Neural progenitor cell (in vitro differentiated cells): ENCODE measurements at regions not wholly inside any gene's neighbourhood (a gene's known extent, or its start where the extent isn't known, plus 50 kb on each side); places are given as distances from the start of the nearest gene placed in this dataset.

Experiments used
- DNase-seq: peaks from one replicate; pipeline ENCODE4 v3.0.0-alpha.2; 2016; ENCODE audit warnings: low spot score
- H2AFZ ChIP-seq: fragments of 200-600 bp; sonication (generic); replicated peaks from 2 replicates; pipeline ENCODE4 v1.6.1; 2016; ENCODE audit warnings: antibody characterized with exemption
- H3F3A ChIP-seq: fragments of 200-600 bp; sonication (generic); 2 replicates; pipeline ENCODE4 v1.6.1; 2016; ENCODE audit warnings: antibody characterized with exemption, low read depth
- H3K27ac ChIP-seq: fragments of 200-600 bp; sonication (generic); 2 replicates; pipeline ENCODE4 v1.5.1; 2016; ENCODE audit warnings: mild to moderate bottlenecking
- H3K27me3 ChIP-seq: fragments of 200-600 bp; sonication (generic); 2 replicates; pipeline ENCODE4 v1.6.1; 2016; ENCODE audit warnings: mild to moderate bottlenecking, moderate library complexity
- H3K36me3 ChIP-seq: fragments of 200-600 bp; sonication (generic); 2 replicates; pipeline ENCODE4 v1.5.1; 2016
- H3K4me1 ChIP-seq: fragments of 200-600 bp; sonication (generic); 2 replicates; pipeline ENCODE4 v1.6.1; 2016; ENCODE audit warnings: mixed run types
- H3K4me2 ChIP-seq: fragments of 200-600 bp; sonication (generic); 2 replicates; pipeline ENCODE4 v1.6.1; 2016
- H3K4me3 ChIP-seq: fragments of 200-600 bp; sonication (generic); 2 replicates; pipeline ENCODE4 v1.5.1; 2016
- H3K79me2 ChIP-seq: fragments of 200-600 bp; sonication (generic); 2 replicates; pipeline ENCODE4 v1.6.1; 2016; ENCODE audit warnings: low read depth
- H3K9ac ChIP-seq: fragments of 200-600 bp; sonication (generic); 2 replicates; pipeline ENCODE4 v1.6.1; 2016
- H3K9me3 ChIP-seq: fragments of 200-600 bp; sonication (generic); 2 replicates; pipeline ENCODE4 v1.5.1; 2016; ENCODE audit warnings: low read depth
- H4K20me1 ChIP-seq: fragments of 200-600 bp; sonication (generic); 2 replicates; pipeline ENCODE4 v1.6.1; 2016; ENCODE audit warnings: low read depth
- H3K27ac Mint-ChIP-seq: 3 replicates; pipeline ENCODE4 v1.8.0; 2021; ENCODE audit warnings: mixed read lengths
- H3K27me3 Mint-ChIP-seq: 2 replicates; pipeline ENCODE4 v1.8.0; 2022; ENCODE audit warnings: low read depth, mild to moderate bottlenecking, inconsistent platforms, moderate library complexity, mixed read lengths; ENCODE audit not compliant: insufficient read depth
- H3K36me3 Mint-ChIP-seq: 3 replicates; pipeline ENCODE4 v1.8.0; 2021; ENCODE audit warnings: mixed read lengths
- H3K4me1 Mint-ChIP-seq: 3 replicates; pipeline ENCODE4 v1.8.0; 2021; ENCODE audit warnings: mixed read lengths
- H3K4me3 Mint-ChIP-seq: 3 replicates; pipeline ENCODE4 v1.8.0; 2021; ENCODE audit warnings: mild to moderate bottlenecking, moderate library complexity, mixed read lengths
- H3K9me3 Mint-ChIP-seq: 3 replicates; pipeline ENCODE4 v1.8.0; 2020; ENCODE audit warnings: mixed read lengths
- EZH2 ChIP-seq: fragments of 200-600 bp; sonication (generic); IDR thresholded peaks from 2 replicates; pipeline ENCODE4 v1.6.1; 2017; ENCODE audit warnings: antibody characterized with exemption, mild to moderate bottlenecking, moderate library complexity
- EZH2phosphoT487 ChIP-seq: fragments of 200-600 bp; sonication (generic); IDR thresholded peaks from 2 replicates; pipeline ENCODE4 v1.6.1; 2017; ENCODE audit warnings: antibody characterized with exemption
- TF ChIP-seq, protein P1 (sequence below): fragments of 200-600 bp; sonication (generic); IDR thresholded peaks from 2 replicates; pipeline ENCODE4 v1.5.1; 2017; ENCODE audit warnings: antibody characterized with exemption, mild to moderate bottlenecking

DNA sequence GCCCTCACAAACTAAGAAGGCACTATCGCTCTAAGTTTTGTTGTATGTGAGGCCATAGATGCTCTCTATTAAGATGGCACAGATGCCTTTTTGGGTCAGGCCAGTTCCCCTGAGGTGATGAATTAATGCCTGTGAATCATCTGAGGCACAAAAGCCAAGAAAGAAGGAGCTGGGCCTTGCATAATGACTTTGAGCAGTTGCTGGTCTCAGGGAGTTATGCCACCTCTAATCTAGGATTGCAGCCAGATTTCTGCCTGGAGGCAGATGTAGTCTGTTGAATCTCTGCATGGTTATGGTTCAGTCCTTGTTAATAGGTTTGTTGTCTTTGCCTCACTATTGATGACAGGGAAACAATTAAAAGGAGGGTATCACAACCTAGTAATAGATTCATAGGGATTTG lies 168.1 kb upstream of the CHRM3 start:
- H3K9me3 Mint-ChIP-seq = peaks cover 14% of the 10 kb centered on the region
- no peaks in the 10 kb centered on the region for H3K79me2 ChIP-seq
- H3K4me1 ChIP-seq = no peaks in the 10 kb centered on the region
- no peak for DNase-seq
- no peaks in the 10 kb centered on the region for H4K20me1 ChIP-seq
- H3F3A ChIP-seq = no peaks in the 10 kb centered on the region
- no peak overlapping the region for H3K27ac Mint-ChIP-seq
- H3K4me2 ChIP-seq = no peak overlapping the region
- no peaks in the 10 kb centered on the region for H3K4me1 Mint-ChIP-seq
- H3K9ac ChIP-seq = no peak overlapping the region
- no peak overlapping the region for H3K4me3 ChIP-seq
- H3K36me3 ChIP-seq = no peaks in the 10 kb centered on the region
- TF ChIP-seq EZH2 = no peak
- TF ChIP-seq, protein P1, sequence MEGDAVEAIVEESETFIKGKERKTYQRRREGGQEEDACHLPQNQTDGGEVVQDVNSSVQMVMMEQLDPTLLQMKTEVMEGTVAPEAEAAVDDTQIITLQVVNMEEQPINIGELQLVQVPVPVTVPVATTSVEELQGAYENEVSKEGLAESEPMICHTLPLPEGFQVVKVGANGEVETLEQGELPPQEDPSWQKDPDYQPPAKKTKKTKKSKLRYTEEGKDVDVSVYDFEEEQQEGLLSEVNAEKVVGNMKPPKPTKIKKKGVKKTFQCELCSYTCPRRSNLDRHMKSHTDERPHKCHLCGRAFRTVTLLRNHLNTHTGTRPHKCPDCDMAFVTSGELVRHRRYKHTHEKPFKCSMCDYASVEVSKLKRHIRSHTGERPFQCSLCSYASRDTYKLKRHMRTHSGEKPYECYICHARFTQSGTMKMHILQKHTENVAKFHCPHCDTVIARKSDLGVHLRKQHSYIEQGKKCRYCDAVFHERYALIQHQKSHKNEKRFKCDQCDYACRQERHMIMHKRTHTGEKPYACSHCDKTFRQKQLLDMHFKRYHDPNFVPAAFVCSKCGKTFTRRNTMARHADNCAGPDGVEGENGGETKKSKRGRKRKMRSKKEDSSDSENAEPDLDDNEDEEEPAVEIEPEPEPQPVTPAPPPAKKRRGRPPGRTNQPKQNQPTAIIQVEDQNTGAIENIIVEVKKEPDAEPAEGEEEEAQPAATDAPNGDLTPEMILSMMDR = no peak
- no peak for TF ChIP-seq EZH2phosphoT487
- no peak overlapping the region for H2AFZ ChIP-seq
- H3K27ac ChIP-seq = no peak overlapping the region
- H3K4me3 Mint-ChIP-seq = no peak overlapping the region
- H3K27me3 ChIP-seq = no peaks in the 10 kb centered on the region
- no peaks in the 10 kb centered on the region for H3K36me3 Mint-ChIP-seq
- peaks cover 5% of the 10 kb centered on the region for H3K9me3 ChIP-seq
- H3K27me3 Mint-ChIP-seq = peaks cover 3% of the 10 kb centered on the region

DNA sequence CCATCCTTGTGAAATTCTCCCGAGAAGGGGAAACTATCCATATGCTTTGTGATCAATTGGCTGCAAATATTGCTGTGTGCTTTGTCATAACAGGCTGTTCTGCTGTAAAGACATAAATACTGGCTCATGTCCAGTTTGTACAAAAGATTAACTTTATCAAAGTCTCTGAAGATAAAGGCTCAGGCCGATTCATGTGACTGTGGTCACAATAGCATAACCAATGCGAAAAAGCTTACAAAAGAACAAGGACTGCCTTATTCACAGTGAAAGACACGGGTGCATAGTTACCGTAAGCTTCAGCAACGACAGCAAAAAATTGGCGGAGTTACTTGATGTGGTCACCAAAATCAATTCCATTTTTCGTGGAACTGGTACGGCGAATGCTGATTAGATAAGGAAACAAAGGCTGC lies 173.6 kb upstream of the CHRM3 start:
- no peak for TF ChIP-seq EZH2phosphoT487
- no peak for TF ChIP-seq EZH2
- TF ChIP-seq, protein P1 = no peak

DNA sequence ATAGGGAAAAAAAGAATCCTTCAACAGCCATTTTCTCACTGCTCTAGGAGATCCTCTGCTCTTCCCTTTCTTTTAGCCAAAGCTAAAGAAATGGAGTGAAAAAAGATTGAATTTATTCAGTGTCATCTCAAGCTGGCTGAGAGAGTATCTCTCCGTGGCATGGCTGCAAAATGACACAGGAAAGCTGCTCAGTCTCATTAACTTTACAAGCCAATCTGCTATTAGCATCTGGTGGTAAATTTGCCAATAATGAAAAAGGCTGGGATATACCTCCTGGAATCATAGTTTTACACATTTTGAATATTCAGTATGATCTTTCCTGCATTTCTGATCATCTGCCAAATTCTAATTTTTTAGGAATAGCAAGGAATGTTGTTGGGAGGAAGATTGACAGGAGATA lies 176.8 kb upstream of the CHRM3 start:
- Mint-ChIP-seq H3K27me3 (no peaks in the 10 kb centered on the region), H3K27ac (no peak overlapping the region), H3K9me3 (no peaks in the 10 kb centered on the region), H3K4me1 (no peaks in the 10 kb centered on the region), H3K4me3 (no peak overlapping the region), H3K36me3 (no peaks in the 10 kb centered on the region)
- no peaks in the 10 kb centered on the region for H3F3A ChIP-seq
- no peaks in the 10 kb centered on the region for H3K4me1 ChIP-seq
- TF ChIP-seq EZH2 = no peak
- TF ChIP-seq EZH2phosphoT487 = no peak
- TF ChIP-seq, protein P1 = no peak
- no peak overlapping the region for H2AFZ ChIP-seq
- H3K27me3 ChIP-seq = no peaks in the 10 kb centered on the region
- H3K79me2 ChIP-seq = no peaks in the 10 kb centered on the region
- no peaks in the 10 kb centered on the region for H3K36me3 ChIP-seq
- H3K4me3 ChIP-seq = no peak overlapping the region
- no peaks in the 10 kb centered on the region for H3K9me3 ChIP-seq
- H3K4me2 ChIP-seq = no peak overlapping the region
- no peak overlapping the region for H3K9ac ChIP-seq
- no peak for DNase-seq
- H4K20me1 ChIP-seq = no peaks in the 10 kb centered on the region
- H3K27ac ChIP-seq = no peak overlapping the region

More for the DNA sequence above, 173.6 kb upstream of the CHRM3 start:
- Histone ChIP-seq H3K27ac (no peak overlapping the region), H2AFZ (no peak overlapping the region), H3K4me2 (no peak overlapping the region), H3K4me3 (no peak overlapping the region), H4K20me1 (no peaks in the 10 kb centered on the region), H3K9me3 (no peaks in the 10 kb centered on the region), H3K36me3 (no peaks in the 10 kb centered on the region), H3K4me1 (no peaks in the 10 kb centered on the region), H3K9ac (no peak overlapping the region), H3K27me3 (no peaks in the 10 kb centered on the region), H3K79me2 (no peaks in the 10 kb centered on the region), H3F3A (no peaks in the 10 kb centered on the region)
- Mint-ChIP-seq H3K9me3 (no peaks in the 10 kb centered on the region), H3K27me3 (peaks cover 3% of the 10 kb centered on the region), H3K4me1 (no peaks in the 10 kb centered on the region), H3K27ac (no peak overlapping the region), H3K4me3 (no peak overlapping the region), H3K36me3 (no peaks in the 10 kb centered on the region)
- DNase-seq = no peak

DNA sequence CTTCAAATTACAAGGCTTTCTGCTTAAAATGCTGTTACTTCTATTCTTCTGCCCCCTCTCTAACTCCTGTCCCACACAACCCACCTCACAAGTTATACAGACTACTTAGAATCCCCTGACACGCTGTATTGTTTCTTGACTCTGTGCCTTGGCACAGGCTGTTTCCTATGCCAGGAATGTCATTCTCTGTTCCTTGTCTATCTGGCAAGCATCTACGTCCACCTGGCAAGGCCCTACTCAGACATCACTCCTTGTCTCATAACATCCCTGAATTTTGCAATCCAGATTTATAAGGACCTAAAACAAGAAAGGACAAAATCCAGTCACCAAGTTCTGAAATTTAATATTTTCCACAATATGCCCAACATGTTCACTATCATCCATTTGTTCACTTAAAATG lies 182.0 kb upstream of the CHRM3 start:
- H3K4me2 ChIP-seq = no peak overlapping the region
- H3K27me3 ChIP-seq = no peaks in the 10 kb centered on the region
- H3K27ac ChIP-seq = no peak overlapping the region
- H3K4me3 ChIP-seq = no peak overlapping the region
- H3K27ac Mint-ChIP-seq = no peak overlapping the region
- H3K4me1 Mint-ChIP-seq = peaks cover 5% of the 10 kb centered on the region
- no peak overlapping the region for H3K4me3 Mint-ChIP-seq
- no peaks in the 10 kb centered on the region for H3K36me3 Mint-ChIP-seq
- H3K27me3 Mint-ChIP-seq = no peaks in the 10 kb centered on the region
- no peaks in the 10 kb centered on the region for H3K9me3 Mint-ChIP-seq
- H3F3A ChIP-seq = no peaks in the 10 kb centered on the region
- H4K20me1 ChIP-seq = no peaks in the 10 kb centered on the region
- H3K4me1 ChIP-seq = no peaks in the 10 kb centered on the region
- H3K36me3 ChIP-seq = no peaks in the 10 kb centered on the region
- no peaks in the 10 kb centered on the region for H3K79me2 ChIP-seq
- H2AFZ ChIP-seq = no peak overlapping the region
- no peak for DNase-seq
- TF ChIP-seq, protein P1 = no peak
- TF ChIP-seq EZH2 = no peak
- TF ChIP-seq EZH2phosphoT487 = no peak
- no peak overlapping the region for H3K9ac ChIP-seq
- H3K9me3 ChIP-seq = no peaks in the 10 kb centered on the region
